AG10803 (cell line): ENCODE measurements at regions not wholly inside any gene's neighbourhood (a gene's known extent, or its start where the extent isn't known, plus 50 kb on each side); places are given as distances from the start of the nearest gene placed in this dataset.

ENCODE experiments used
- DNase-seq: peaks from one replicate; pipeline ENCODE4 v3.0.0; 2010; ENCODE audit warnings: low read depth
- H3K4me3 ChIP-seq: 2 replicates; pipeline ENCODE4 v1.5.1; 2011; ENCODE audit warnings: mild to moderate bottlenecking, low read length, control low read depth
- CTCF ChIP-seq: conservative IDR thresholded peaks from 2 replicates; pipeline ENCODE4 v1.5.1; 2011; ENCODE audit warnings: mild to moderate bottlenecking, low read length, control low read depth, inconsistent platforms

- no peak overlapping the region for H3K4me3 ChIP-seq
- TF ChIP-seq CTCF: no peak
- DNase-seq: no peak
Observed at GRCh38 chr3:188964957-188965356, 206.8 kb upstream of the TPRG1 start.

- no peak for DNase-seq
- no peak for TF ChIP-seq CTCF
- no peak overlapping the region for H3K4me3 ChIP-seq
Observed at GRCh38 chr3:188972310-188972709, 199.5 kb upstream of the TPRG1 start.

- peak; percentile 63 for DNase-seq
- H3K4me3 ChIP-seq: peak overlapping the region; percentile 2; the same call in 1 of the 2 replicates
- no peak for TF ChIP-seq CTCF
Observed at GRCh38 chr3:188974856-188975599, 196.7 kb upstream of the TPRG1 start.

- TF ChIP-seq CTCF: no peak
- DNase-seq: no peak
- H3K4me3 ChIP-seq: no peak overlapping the region
Observed at GRCh38 chr3:188975600-188976314, 196.0 kb upstream of the TPRG1 start.

GRCh38 chr3:188976407-188976806, 195.4 kb upstream of the TPRG1 start:
- no peak overlapping the region for H3K4me3 ChIP-seq
- DNase-seq: no peak
- TF ChIP-seq CTCF: no peak

- DNase-seq: peak; percentile 71
- no peak for TF ChIP-seq CTCF
- no peak overlapping the region for H3K4me3 ChIP-seq
Observed at GRCh38 chr3:188978421-188979171, 193.2 kb upstream of the TPRG1 start.
